ENCODE measurements at regions not wholly inside any gene's neighbourhood (a gene's known extent, or its start where the extent isn't known, plus 50 kb on each side); places are given as distances from the start of the nearest gene placed in this dataset.

DNA sequence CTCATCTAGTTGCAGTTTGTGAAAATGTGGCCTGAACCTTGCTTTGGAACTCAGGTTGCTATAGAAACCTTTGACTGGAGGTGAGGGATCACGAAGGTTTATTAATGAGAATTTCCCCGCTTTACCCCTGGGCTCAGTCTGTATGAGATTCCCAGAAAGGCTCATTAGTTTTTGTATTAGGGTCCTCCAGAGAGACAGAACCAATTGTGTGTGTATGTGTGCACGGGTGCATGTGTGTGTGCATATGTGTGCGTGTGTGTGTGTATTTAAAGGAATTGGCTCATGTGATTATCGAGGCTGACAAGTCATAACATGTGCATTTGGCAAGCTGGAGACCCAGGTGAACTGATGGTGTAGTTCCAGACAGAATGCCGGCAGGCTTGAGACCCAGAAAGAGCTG lies 113.8 kb upstream of the DLX2 start:
- TF ChIP-seq POLR2AphosphoS5 (IDR thresholded peaks at IDR 0.05), result no peak
- TF ChIP-seq, protein P1, sequence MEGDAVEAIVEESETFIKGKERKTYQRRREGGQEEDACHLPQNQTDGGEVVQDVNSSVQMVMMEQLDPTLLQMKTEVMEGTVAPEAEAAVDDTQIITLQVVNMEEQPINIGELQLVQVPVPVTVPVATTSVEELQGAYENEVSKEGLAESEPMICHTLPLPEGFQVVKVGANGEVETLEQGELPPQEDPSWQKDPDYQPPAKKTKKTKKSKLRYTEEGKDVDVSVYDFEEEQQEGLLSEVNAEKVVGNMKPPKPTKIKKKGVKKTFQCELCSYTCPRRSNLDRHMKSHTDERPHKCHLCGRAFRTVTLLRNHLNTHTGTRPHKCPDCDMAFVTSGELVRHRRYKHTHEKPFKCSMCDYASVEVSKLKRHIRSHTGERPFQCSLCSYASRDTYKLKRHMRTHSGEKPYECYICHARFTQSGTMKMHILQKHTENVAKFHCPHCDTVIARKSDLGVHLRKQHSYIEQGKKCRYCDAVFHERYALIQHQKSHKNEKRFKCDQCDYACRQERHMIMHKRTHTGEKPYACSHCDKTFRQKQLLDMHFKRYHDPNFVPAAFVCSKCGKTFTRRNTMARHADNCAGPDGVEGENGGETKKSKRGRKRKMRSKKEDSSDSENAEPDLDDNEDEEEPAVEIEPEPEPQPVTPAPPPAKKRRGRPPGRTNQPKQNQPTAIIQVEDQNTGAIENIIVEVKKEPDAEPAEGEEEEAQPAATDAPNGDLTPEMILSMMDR (IDR thresholded peaks at IDR 0.05), result no peak
- no peak for TF ChIP-seq POLR2A (IDR thresholded peaks at IDR 0.05; ENCODE audit: low read depth)
- TF ChIP-seq EP300 (IDR thresholded peaks at IDR 0.05), result no peak
